SK-N-SH treated with all-trans-retinoic acid at 6 μM for 48 hours (cell line): ENCODE measurements at regions not wholly inside any gene's neighbourhood (a gene's known extent, or its start where the extent isn't known, plus 50 kb on each side); places are given as distances from the start of the nearest gene placed in this dataset.

ENCODE experiments used
- ATAC-seq: fragments of 200-7000 bp; cut with Tn5 transposase; 3 replicates; pipeline ENCODE4 v1.9.1; 2020; ENCODE audit warnings: mild to moderate bottlenecking, moderate library complexity
- ARNTL ChIP-seq: fragments of 450-650 bp; formaldehyde crosslinking; IDR thresholded peaks from 2 replicates; pipeline ENCODE4 v1.5.0; 2020; ENCODE audit warnings: low read depth, mild to moderate bottlenecking, moderate library complexity, borderline replicate concordance
- ISL1 ChIP-seq: fragments of 250-450 bp; sonication (Bioruptor Pico); IDR thresholded peaks from 2 replicates; pipeline ENCODE4 v2.1.2; 2022; ENCODE audit warnings: mild to moderate bottlenecking, moderate library complexity
- OSR1 ChIP-seq: fragments of 250-450 bp; sonication (Bioruptor Pico); IDR thresholded peaks from 2 replicates; pipeline ENCODE4 v1.8.0; 2022; ENCODE audit warnings: moderate library complexity, mild to moderate bottlenecking, inconsistent platforms
- PPARA ChIP-seq: fragments of 250-450 bp; sonication (Bioruptor Pico); IDR thresholded peaks from 2 replicates; pipeline ENCODE4 v1.5.0; 2020; ENCODE audit warnings: mild to moderate bottlenecking, borderline replicate concordance
- SNAI2 ChIP-seq: fragments of 250-450 bp; sonication (Bioruptor Pico); IDR thresholded peaks from 2 replicates; pipeline ENCODE4 v1.5.0; 2020; ENCODE audit warnings: mild to moderate bottlenecking, moderate library complexity
- TCF4 ChIP-seq: fragments of 250-450 bp; sonication (Bioruptor Pico); IDR thresholded peaks from 2 replicates; pipeline ENCODE4 v1.8.0; 2021; ENCODE audit warnings: mild to moderate bottlenecking, moderate library complexity, borderline replicate concordance
- TOX ChIP-seq: fragments of 250-450 bp; sonication (Bioruptor Pico); IDR thresholded peaks from 2 replicates; pipeline ENCODE4 v1.8.0; 2021; ENCODE audit warnings: mild to moderate bottlenecking, moderate library complexity, borderline replicate concordance
- ZFP30 ChIP-seq: fragments of 450-650 bp; formaldehyde crosslinking; IDR thresholded peaks from 2 replicates; pipeline ENCODE4 v1.5.0; 2022; ENCODE audit warnings: mild to moderate bottlenecking, moderate library complexity
- ZNF8 ChIP-seq: fragments of 450-650 bp; formaldehyde crosslinking; IDR thresholded peaks from 2 replicates; pipeline ENCODE4 v1.5.0; 2020; ENCODE audit warnings: mild to moderate bottlenecking, moderate library complexity
- TF ChIP-seq, protein P1 (sequence below): fragments of 250-450 bp; sonication (Bioruptor Pico); IDR thresholded peaks from 2 replicates; pipeline ENCODE4 v1.8.0; 2020; ENCODE audit warnings: mild to moderate bottlenecking, moderate library complexity, borderline replicate concordance
- TF ChIP-seq, protein P2 (sequence below): fragments of 250-450 bp; sonication (Bioruptor Pico); IDR thresholded peaks from 2 replicates; pipeline ENCODE4 v1.5.0; 2020; ENCODE audit warnings: mild to moderate bottlenecking, moderate library complexity

DNA sequence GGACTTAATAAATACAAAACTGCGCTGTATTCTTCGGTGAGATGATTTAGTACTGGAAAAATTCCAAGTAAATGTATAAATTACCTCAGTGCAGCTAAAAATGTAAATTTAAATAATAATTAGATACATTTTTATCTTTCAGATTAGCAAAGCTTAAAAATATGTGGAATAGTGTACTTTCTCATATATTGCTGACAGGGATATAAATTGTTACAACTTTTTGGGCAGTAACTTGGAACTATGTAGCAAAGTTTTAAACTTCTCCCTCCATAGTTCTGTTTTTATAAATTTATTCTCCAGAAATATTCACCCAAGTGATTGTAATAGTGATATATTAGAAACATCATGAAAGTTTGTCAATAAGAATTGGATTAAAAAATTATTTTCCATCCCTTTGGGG, 384.6 kb upstream of the CITED2 start:
- no peak for ATAC-seq
- TF ChIP-seq, protein P1, sequence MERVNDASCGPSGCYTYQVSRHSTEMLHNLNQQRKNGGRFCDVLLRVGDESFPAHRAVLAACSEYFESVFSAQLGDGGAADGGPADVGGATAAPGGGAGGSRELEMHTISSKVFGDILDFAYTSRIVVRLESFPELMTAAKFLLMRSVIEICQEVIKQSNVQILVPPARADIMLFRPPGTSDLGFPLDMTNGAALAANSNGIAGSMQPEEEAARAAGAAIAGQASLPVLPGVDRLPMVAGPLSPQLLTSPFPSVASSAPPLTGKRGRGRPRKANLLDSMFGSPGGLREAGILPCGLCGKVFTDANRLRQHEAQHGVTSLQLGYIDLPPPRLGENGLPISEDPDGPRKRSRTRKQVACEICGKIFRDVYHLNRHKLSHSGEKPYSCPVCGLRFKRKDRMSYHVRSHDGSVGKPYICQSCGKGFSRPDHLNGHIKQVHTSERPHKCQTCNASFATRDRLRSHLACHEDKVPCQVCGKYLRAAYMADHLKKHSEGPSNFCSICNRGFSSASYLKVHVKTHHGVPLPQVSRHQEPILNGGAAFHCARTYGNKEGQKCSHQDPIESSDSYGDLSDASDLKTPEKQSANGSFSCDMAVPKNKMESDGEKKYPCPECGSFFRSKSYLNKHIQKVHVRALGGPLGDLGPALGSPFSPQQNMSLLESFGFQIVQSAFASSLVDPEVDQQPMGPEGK, result no peak
- TF ChIP-seq ZFP30 (CRISPR knock-in tag), result no peak

DNA sequence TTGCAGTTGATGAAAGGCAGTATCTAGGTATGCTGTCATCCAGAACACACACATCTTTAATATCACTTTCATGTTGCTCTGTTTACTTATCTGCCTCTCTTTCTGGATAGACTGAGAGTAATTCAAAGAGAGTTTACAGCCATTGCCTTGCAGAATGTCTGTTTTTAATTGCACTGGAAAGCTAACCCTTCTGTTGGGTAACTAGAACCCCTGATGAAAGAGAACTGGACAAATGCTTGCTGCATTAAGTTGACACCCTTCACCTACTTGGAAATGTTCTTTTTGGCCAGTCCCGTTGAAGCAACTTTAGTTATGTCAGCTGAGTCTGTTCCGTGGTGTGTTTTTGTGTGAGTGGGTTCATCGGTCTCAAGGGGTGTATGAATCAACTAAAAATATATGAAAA, 383.8 kb upstream of the CITED2 start:
- no peak for TF ChIP-seq ARNTL
- no peak for TF ChIP-seq TCF4 (CRISPR knock-in tag)
- TF ChIP-seq, protein P1, result no peak
- TF ChIP-seq SNAI2 (CRISPR knock-in tag), result no peak
- no peak for TF ChIP-seq TOX (CRISPR knock-in tag)
- TF ChIP-seq, protein P2, sequence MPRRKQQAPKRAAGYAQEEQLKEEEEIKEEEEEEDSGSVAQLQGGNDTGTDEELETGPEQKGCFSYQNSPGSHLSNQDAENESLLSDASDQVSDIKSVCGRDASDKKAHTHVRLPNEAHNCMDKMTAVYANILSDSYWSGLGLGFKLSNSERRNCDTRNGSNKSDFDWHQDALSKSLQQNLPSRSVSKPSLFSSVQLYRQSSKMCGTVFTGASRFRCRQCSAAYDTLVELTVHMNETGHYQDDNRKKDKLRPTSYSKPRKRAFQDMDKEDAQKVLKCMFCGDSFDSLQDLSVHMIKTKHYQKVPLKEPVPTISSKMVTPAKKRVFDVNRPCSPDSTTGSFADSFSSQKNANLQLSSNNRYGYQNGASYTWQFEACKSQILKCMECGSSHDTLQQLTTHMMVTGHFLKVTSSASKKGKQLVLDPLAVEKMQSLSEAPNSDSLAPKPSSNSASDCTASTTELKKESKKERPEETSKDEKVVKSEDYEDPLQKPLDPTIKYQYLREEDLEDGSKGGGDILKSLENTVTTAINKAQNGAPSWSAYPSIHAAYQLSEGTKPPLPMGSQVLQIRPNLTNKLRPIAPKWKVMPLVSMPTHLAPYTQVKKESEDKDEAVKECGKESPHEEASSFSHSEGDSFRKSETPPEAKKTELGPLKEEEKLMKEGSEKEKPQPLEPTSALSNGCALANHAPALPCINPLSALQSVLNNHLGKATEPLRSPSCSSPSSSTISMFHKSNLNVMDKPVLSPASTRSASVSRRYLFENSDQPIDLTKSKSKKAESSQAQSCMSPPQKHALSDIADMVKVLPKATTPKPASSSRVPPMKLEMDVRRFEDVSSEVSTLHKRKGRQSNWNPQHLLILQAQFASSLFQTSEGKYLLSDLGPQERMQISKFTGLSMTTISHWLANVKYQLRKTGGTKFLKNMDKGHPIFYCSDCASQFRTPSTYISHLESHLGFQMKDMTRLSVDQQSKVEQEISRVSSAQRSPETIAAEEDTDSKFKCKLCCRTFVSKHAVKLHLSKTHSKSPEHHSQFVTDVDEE, result no peak
- no peak for ATAC-seq

DNA sequence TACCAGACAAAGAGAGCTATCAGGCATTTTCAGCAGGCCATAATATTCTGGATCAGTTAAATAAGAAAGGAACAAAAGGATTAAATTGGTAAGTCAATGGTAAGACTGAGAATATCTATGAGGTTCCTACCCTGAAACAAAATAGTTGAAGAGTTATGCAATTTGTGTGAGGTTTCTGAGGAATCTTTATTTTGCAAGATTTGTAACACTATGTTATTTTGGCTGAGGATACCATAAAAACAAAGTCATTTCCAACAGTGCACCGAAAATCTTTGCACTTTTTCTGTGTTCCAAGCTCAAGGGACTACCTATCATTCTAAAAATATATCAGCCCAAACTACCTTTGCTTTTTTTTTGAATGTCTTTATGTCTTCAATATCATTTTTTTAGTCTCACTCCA, 383.3 kb upstream of the CITED2 start:
- TF ChIP-seq, protein P2, result no peak
- TF ChIP-seq OSR1 (CRISPR knock-in tag), result no peak
- TF ChIP-seq PPARA (CRISPR knock-in tag), result no peak
- TF ChIP-seq ZFP30 (CRISPR knock-in tag), result no peak
- no peak for TF ChIP-seq ZNF8
- TF ChIP-seq SNAI2 (CRISPR knock-in tag), result no peak
- TF ChIP-seq, protein P1, result no peak
- no peak for TF ChIP-seq ISL1 (CRISPR knock-in tag)
- TF ChIP-seq, all 23 proteins: peak for 0
- no peak for ATAC-seq

GRCh38 chr6:139756381-139756780, 381.9 kb upstream of the CITED2 start:
- ATAC-seq, result no peak
- no peak for TF ChIP-seq TOX (CRISPR knock-in tag)
- TF ChIP-seq, protein P2, result no peak
